NCI-H69 (cell line): ENCODE measurements at regions not wholly inside any gene's neighbourhood (a gene's known extent, or its start where the extent isn't known, plus 50 kb on each side); places are given as distances from the start of the nearest gene placed in this dataset.
A peak's percentile ranks its signal among the peaks of the same experiment; 100 is the strongest.

ENCODE experiments used
- DNase-seq: peaks from one replicate; lab custom pipeline; 2025; lab: John Stamatoyannopoulos, UW

DNA sequence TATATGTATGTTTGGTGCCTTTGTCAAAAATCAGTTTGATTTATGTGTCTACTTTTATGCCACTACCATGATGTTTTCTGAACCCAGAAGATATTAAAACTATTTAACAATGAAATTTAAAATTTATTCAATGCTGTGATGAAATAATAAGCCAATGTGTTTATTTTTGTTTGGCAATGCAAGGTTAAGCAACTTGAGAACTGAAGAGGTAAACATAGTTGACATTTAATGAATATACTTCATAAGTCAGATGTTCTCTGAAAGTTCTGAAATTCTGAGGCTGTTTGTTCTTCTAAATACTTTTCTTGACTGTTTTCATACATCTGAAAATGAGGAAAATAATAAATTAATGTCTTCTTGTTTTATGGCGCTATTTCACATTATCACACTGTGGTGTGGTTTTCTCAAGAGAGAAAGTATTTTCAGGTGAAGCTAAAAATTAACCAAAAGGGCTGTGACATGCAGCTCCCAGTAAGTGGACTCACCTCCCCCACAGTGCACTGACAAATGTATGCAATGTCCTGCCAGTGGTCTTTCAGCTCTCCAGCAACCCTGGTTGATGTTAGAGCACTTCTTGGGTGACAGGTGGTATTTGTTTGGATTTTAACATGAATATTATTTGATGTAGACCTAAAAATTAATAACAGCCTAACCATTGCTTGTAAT lies 863.6 kb upstream of the SALL3 start:
- DNase-seq = no peak

DNA sequence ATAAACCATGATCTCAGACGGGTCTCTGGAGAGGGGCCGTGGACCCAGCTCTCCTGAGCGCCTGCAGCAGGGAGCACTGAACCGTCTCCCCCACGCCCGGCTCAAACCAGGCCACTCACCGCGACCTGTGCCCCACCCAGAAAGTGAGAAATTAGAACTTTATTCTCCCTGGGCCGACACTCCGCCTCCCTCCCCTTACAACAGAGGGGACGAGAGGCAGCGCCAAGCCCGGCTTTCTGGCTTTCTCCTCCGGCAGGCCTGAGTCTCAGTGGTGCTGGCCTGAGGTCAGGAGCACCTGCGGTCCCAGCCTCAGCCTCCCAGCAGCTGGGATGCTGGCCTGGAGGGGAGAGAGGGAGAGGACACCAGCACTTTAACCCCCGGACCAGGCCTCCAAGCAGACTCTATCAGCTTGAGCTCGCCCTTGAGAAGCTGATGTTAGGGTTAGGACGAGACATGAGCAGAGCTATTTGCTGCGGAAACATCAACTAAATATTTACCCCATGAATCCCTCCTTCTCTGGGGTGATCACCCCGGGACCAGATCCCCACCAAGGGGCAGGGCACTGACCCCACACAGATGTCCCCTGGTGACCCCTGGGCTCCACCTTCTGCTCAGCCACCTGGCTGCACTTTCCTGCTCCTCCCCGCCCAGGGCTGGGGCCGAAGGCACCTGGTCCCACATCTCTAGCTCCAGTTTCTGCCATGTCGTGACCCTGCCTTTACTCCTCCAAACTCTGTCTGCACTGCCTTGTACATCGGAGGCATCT lies 856.3 kb upstream of the SALL3 start:
- DNase-seq = no peak

DNA sequence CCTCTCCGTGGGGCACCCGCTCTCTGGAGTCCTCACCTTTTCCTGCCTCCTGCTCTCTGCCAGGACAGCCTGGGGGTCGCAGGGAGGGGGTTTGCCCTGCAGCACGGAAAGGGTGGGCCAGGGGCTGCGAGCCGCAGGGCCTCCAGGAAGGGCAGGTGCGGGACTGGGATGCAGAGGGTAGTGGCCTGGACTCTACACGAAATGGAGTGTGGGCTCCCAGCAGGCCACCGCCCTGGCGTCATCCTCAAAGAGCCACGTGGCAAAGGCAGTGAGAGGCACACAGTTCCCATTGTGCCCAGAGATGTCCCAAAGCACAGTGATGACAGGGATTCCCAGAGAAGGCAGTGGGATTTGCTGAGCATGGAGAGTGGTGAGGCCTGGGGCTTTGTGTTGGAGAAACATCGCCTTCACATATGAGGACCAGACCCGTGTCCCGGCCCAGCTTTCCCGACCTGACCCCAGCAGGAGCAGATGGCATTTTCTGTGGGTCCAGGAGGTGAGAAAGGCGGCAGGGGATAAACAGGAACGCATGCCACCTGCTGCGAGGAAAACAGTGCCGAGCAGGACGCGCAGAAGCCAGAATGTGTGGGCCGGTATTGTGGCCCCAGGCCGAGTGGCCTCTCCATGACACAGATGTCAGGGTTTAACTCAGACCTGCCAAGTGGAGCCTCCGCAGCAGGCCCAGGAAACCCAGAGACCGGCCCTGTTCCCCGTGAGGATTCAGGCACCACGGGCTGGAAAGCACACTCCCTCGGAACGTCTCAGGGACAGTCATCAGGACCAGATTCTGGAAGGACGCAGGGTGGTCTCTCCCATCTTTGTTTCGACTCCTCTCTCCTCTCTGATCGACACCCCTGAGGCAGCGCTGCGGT lies 855.5 kb upstream of the SALL3 start:
- no peak for DNase-seq

DNA sequence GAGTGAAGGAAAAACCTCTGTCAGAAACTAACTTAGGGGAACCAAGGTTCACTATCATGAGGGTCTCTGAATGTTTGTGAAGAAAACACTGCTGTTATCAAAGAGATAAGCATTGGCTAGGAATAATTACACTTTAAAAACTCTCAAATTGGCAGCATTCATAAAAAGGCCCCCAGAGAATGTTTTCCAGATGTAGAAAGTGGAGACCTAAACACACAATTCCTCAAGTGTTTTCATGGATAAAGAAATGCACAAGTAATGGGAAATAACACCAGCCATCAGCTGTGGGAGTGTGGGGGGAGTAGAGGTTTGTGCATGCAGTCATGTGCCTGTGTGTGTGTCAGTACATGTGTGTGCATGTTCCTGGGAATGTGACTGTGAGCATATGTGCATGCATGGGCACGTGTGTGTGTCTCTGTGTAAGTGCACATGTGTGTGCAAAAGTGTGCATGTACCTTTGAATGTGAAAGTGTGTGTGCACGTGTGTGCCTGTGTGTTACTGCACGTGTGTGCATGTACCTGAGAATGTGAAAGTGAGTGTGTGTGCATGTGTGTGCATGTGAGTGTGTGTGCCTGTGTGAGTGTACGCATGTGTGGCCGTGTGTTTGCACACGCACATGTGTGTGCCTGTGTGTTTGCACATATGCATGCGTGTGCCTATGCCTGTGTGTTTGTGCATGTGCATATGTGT lies 854.3 kb upstream of the SALL3 start:
- DNase-seq = no peak

DNA sequence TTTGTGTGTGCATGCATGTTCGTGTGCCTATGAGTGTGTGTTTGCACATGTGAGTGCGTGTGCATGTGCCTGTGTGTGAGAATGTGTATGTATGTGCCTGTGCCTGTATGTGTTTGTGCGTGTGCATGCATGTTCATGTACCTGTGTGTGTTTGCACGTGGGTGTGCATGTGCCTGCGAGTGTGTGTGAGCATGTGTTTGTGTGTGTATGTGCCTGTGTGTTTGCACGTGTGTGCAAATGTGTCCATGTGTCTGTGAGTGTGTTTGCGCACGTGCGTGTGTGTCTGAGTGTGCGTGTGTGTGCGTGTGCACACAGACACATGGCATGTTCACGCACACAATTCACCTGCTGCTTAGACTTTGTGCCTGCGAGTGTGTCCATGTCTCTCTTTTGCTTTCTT lies 853.5 kb upstream of the SALL3 start:
- no peak for DNase-seq

DNA sequence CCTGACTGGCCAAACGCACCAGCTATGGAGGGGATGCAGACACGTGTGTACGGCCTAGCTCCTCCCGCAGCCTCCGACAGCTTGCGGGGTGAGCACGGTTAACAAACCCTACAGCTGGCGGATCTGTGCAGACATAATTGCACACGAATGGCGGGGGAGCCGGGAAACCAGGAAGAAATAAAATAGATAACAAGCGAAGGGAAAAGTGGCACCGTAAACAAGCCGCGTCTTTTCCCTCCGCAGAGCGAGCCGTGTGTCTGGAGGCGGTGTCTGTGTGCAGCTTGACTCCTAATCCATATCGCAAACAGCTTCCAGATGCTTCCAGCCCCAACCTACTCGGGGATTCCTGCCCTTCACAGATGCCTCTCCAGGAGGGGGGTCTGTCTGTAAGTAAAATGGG lies 853.1 kb upstream of the SALL3 start:
- no peak for DNase-seq

DNA sequence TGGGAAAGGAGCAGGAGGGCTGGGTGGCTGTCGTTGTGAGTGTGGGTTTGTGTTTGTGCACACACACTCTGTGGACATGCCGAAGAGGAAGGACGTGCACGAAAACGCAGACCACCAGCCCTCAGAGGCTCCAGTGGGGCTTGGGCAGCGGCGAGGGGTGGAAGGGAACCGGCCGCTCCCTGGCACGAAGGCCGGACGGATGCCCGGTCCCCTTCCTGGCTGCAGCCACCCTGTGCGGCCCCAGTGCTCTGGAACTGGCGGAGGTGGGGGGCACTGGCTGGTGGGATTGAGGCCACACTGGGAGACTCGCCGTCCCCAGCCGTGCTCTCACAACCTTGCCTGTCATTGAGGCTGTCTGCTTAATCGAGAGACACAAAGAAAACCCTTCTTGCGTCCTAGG lies 852.6 kb upstream of the SALL3 start:
- no peak for DNase-seq

DNA sequence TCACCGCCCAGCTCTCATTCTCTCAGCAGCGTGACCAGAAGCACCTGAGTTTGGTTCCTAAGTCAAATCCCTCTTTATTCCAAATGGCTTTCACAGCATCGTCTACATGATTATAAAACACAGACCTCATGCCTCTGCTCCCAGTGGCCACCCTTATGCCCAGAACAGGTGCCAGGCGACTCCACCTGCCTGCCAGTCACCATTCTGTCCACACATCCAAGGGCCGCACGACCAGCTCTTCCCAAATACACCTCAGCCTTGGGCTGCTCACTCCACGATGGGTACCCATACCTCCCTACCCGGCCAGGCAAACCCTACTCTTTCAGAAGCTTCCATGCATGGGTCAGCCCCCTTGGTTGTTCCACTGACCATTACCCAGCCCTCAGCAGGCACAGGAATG lies 851.6 kb upstream of the SALL3 start:
- DNase-seq = no peak

DNA sequence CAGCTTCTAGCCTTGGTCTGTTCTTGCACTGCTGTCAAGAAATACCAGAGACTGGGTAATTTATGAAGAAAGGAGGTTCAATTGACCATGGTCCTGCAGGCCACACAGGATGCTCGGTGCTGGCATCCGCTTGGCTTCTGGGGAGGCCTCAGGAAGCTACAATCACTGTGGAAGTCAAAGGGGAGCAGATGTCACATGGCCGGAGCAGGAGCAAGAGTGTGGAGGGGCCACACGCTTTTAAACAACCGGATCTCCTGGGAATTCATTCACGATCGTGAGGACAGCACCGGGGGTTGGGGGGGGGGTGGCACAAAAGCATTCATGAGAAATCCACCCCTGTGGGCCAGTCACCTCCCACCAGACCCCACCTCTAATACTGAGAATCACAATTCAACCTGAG lies 850.4 kb upstream of the SALL3 start:
- no peak for DNase-seq

DNA sequence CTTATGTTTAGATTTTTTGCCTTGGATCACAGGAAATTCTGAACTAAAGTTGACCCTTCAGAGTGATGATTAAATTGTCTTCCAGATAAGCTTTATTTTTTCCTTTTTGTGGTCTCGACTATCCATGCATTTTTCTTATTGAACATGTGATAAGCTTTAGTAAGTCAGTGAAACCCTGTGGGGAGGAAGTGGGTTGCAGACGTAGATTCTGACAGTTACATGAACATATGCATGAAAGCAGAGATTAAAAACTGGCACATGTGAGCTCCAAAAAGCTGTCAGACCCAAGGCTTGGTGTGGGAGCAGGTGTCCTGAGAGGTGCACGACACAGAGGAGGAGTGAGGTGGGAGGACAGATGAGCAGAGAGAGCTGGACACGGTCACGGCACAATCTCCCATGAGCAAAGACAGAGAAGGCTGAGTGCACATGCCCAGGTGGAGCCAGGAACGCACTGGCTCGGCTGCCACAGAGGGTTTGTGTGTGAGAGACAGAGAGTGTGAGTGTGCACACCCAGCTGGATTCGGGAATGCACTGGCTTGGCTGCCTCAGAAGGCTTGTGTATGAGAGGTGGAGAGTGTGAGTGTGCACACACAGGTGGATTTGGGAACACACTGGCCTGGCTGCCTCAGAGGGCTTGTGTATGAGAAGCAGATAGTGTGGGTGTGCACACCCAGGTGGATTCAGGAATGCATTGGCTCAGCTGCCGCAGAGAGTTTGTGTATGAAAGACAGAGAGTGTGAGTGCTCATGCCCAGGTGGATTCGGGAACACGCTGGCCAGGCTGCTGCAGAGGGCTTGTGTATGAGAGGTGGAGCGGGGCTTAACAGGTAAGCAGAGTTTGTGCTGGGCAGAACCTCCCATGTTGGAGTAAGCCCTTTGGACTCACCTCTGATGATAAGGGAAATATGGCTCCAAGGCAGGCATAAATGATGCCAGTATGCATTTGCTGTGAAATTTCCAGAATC lies 849.1 kb upstream of the SALL3 start:
- DNase-seq = no peak

DNA sequence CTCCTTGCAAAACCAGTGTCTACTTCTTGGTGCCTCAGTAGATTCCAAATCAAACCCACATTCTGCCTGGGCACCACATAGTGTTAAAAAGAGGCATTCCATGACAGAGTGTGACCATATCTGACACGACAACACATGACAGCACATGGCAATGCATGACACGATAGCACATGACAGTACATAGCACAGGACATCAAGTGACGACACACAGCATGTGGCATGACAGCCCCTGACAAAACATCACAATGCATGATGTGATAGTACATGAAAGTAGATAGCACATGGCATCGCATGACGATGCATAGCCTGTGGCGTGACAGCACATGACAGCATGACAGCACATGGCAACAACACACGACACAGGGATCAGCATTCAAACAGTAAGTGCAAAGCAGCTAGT lies 845.9 kb upstream of the SALL3 start:
- no peak for DNase-seq

DNA sequence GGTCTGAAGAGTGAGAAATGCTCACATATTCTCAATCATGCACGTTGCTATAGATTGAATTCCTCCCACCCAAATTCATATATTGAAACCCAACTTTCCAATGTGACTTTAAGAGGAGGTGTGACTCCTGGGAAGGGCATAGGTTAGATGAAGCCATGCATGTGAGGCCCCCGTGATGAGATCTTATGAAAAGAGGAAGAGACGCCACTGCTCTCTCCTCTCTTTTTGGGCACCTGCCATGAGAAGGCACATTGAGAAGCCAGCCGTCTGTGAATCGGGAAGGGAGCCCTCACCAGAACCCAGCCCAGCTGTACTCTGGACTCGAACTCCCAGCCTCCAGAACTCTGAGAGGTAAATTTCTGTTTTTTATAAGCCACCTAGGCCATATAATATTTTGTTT lies 842.6 kb upstream of the SALL3 start:
- no peak for DNase-seq

DNA sequence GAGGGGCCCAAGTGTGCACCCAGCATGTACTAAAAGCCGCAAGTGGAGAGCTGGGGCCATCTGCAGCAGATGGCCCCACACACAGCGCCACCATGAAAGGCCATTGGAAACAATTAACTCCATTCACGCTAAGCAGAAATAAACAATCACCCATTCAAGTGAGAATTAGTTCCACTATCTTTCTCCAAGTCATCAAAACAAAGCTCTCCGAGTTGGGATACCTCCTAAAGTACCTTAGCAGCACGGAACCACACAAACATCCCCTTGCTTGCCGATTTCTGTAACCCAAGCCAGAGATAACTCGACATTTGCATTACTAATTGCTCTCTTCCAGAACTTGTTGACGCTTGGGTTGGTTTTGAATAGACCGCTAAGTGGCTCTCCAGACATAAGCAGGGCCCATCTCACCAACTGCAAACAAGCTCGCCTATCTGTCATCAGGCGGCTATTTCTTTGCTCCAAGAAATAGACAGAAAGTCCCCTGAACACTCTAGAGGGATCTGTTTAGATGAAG lies 840.6 kb upstream of the SALL3 start:
- DNase-seq = peak; percentile 43

DNA sequence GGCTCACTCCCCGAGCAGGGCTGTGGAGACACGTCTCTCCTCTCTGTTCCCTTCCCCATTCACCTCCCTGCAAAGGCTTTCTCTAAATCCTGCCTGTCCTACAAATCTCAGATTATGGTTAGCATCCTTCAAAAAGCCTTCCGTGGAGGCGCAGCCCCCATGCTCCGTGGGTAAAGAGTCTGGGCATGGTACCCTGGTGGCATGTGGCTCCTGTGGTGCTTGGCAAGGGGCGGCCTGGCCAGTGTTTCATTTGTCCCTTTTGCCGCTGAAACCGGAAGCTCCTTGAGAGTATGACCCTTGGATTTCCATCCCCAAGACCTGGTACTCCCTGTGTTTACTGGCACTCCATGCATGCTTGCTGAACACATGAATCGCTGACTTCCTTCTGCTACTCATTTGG lies 839.3 kb upstream of the SALL3 start:
- DNase-seq = no peak

DNA sequence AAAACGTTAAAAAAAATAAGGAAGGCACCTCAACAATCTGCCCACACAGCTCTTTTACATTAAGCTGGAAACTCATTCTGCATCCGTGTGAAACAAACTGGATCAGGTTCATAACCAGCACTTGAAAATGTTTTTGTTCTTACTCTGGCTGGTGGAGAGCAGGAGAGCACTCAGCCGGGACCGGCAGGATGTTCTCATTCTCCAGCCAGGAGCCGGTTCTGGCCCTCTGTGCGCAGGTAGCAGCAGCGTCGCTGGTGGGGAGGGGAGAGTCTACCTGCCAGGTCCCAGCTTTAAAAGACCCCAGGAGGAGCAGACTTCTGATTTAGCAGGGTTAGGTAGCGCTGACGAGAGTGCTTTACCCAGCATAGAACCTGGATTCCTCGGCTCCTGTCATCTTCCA lies 834.9 kb upstream of the SALL3 start:
- DNase-seq = no peak

DNA sequence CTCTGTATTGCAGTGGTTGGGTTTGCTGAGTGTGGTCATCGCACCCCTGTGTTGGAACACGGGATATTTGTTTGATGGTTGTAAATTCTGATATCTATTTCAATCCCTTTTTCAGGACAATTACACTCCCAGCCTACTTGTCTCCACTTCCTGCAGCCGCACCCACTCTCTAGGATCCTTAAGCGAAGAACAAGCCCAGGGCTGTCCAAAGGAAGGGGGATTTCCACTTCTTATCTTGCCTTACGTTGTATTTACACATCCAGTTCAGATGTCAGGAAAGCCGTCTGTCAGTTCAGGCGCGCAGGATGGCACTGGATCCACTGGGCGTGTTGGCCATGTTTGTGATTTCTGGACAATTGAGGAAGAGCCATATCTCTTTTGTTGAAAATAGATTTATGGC lies 834.5 kb upstream of the SALL3 start:
- no peak for DNase-seq

DNA sequence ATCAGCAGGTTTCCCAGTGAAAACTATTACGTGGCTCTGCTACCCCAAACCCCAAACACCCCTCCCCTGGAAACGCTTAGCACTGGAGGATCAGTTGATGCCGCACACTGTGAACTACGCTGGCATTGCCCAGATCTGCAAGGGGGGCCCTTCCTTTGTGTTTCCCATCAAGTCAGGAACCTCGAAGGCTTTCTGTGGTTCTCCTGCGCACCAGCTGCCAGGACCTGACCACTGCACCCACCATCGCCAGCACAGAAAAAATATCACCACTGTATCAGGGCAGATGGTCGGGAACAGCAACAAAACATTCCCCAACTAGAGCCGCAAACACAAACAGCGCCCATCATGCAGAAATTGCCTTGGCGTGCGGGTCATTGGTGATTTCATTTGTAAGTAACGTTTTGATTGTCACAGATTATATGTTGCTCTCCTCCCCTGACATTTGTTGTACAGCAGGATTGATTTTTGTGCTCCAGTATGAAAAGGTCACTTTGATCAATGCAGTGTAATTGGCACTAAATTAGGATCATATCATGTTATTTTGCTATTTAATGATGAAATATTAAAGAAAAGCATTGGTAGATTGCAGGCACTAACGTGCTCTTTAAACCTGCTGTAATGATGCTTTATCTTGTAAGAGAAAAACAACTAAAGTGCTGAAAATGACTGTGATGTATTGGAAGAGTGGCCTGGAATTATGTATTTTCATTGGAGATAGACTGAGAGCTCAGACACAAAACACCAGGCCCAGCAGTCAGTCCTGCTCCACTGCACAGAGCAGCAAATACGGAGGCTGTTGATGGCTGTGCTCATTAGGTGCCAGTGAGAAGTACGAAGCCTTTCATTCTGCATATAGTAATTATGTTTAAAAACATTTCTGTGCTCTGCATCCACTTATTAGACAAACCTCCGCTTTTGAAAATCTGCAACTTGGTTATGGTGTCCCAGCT lies 833.2 kb upstream of the SALL3 start:
- no peak for DNase-seq

DNA sequence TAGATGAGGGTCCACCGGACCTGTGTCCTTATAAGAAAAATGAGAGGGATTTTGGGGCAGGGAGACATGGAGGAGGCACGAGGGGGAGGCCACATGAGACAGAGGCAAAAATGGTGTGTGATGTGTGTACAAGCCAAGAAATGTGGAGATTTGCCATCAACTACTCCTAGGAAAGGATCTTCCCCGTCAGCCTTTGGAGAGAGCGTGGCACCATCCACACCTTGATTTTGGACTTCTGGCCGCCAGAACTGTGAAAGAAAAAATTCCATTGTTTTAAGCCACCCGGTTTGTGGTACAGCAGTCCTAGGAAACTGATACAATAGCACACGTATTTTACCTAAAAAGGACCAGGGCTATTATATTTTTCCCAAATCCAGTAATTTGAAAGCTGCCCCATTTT lies 829.0 kb upstream of the SALL3 start:
- no peak for DNase-seq

DNA sequence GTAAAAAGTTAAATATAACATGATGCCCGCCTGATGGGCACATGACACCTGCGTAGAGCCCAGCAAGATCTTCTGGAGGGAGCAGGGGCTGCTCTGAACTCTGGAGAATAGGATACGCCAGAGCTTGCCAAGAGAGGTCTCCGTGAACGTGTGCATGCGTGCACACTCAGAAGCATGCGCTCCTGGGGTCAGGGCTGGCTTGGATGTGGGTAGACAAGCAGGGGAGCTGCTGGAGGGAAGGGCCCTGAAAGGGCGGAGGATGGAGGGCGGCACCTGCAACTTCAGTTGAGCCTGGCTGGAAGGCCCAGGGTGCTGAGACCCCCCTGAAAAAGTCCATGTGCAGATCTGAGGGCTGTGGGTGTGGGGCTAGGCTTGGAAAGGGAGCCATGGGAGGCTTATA lies 828.4 kb upstream of the SALL3 start:
- no peak for DNase-seq
